Right lobe of liver (tissue), 4 donors: ENCODE measurements at regions not wholly inside any gene's neighbourhood (a gene's known extent, or its start where the extent isn't known, plus 50 kb on each side); places are given as distances from the start of the nearest gene placed in this dataset.

Source experiments
- POLR2A ChIP-seq: fragments of 450-650 bp; IDR thresholded peaks from one replicate; pipeline ENCODE4 v1.6.1; 2017; ENCODE audit warnings: antibody characterized with exemption, mild to moderate bottlenecking
- TF ChIP-seq, protein P1 (sequence below), 4 donors: fragments of 200-600 bp in 3 of 4; fragments of 450-650 bp in 1 of 4; IDR thresholded peaks; one replicate each; pipeline versions ENCODE4 v1.5.1 to v1.8.0; 2016 to 2022; ENCODE audit warnings: antibody characterized with exemption in 4 of 4, mild to moderate bottlenecking in 2 of 4
- donor health status: DM: no; HTN: no; CAD: no.
- donor health status: DM: no; HTN: no; CAD: no.
- donor health status: DM: no; HTN: yes; CAD: no.

DNA sequence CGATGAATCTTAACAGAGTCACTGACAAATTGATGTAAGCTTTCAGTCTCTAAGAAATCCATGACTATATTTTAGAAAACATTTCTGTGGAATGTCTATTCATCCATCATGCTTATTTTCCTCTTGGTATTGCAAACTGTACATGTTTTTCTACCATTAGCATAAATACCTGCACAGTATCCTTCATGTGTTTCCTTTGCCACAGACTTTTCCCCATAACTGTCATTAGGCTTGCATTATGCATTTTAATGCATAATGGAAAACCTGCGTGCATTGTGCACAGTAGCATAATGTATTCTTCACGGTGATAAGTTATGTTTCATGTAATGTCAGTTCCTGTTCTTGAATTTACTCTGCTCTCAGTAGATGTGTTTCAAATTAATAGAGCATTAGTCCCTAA lies 403.1 kb upstream of the EPHA3 start:
- TF ChIP-seq, protein P1, sequence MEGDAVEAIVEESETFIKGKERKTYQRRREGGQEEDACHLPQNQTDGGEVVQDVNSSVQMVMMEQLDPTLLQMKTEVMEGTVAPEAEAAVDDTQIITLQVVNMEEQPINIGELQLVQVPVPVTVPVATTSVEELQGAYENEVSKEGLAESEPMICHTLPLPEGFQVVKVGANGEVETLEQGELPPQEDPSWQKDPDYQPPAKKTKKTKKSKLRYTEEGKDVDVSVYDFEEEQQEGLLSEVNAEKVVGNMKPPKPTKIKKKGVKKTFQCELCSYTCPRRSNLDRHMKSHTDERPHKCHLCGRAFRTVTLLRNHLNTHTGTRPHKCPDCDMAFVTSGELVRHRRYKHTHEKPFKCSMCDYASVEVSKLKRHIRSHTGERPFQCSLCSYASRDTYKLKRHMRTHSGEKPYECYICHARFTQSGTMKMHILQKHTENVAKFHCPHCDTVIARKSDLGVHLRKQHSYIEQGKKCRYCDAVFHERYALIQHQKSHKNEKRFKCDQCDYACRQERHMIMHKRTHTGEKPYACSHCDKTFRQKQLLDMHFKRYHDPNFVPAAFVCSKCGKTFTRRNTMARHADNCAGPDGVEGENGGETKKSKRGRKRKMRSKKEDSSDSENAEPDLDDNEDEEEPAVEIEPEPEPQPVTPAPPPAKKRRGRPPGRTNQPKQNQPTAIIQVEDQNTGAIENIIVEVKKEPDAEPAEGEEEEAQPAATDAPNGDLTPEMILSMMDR (IDR thresholded peaks at IDR 0.05), result no peak
- no peak for TF ChIP-seq POLR2A
